Loucy (cell line): ENCODE measurements at regions not wholly inside any gene's neighbourhood (a gene's known extent, or its start where the extent isn't known, plus 50 kb on each side); places are given as distances from the start of the nearest gene placed in this dataset.
A peak's percentile ranks its signal among the peaks of the same experiment; 100 is the strongest.

Experiments
- H2AFZ ChIP-seq: fragments of 200-600 bp; sonication (generic); 2 replicates; pipeline ENCODE4 v1.6.0; 2016; ENCODE audit warnings: antibody characterized with exemption, mild to moderate bottlenecking, low read length, moderate library complexity
- H3F3A ChIP-seq: fragments of 200-600 bp; 2 replicates; pipeline ENCODE4 v1.6.0; 2016; ENCODE audit warnings: antibody characterized with exemption, low read depth, mild to moderate bottlenecking
- H3K27me3 ChIP-seq: fragments of 200-600 bp; sonication (generic); 2 replicates; pipeline ENCODE4 v1.6.1; 2014; ENCODE audit warnings: low read length, mild to moderate bottlenecking; ENCODE audit not compliant: insufficient read depth, poor library complexity, severe bottlenecking
- H3K36me3 ChIP-seq: fragments of 200-600 bp; sonication (generic); 2 replicates; pipeline ENCODE4 v1.6.1; 2016; ENCODE audit warnings: low read length; ENCODE audit not compliant: insufficient read depth
- H3K4me1 ChIP-seq: fragments of 200-600 bp; sonication (generic); 2 replicates; pipeline ENCODE4 v1.5.1; 2014; ENCODE audit warnings: low read length, mild to moderate bottlenecking; ENCODE audit not compliant: insufficient read depth, poor library complexity, severe bottlenecking
- H3K4me2 ChIP-seq: fragments of 200-600 bp; sonication (generic); 2 replicates; pipeline ENCODE4 v1.6.0; 2014; ENCODE audit warnings: antibody characterized with exemption, low read length, low read depth, mild to moderate bottlenecking; ENCODE audit not compliant: poor library complexity, severe bottlenecking
- H3K4me3 ChIP-seq: fragments of 200-600 bp; sonication (generic); 2 replicates; pipeline ENCODE4 v1.5.1; 2014; ENCODE audit warnings: low read length, mild to moderate bottlenecking, mixed read lengths; ENCODE audit not compliant: poor library complexity, severe bottlenecking
- H3K79me2 ChIP-seq: fragments of 200-600 bp; sonication (generic); 2 replicates; pipeline ENCODE4 v1.6.1; 2014; ENCODE audit warnings: low read length; ENCODE audit not compliant: insufficient read depth
- H3K9ac ChIP-seq: fragments of 200-600 bp; sonication (generic); 2 replicates; pipeline ENCODE4 v1.6.0; 2014; ENCODE audit warnings: mild to moderate bottlenecking, low read depth, low read length, moderate library complexity; ENCODE audit not compliant: poor library complexity, severe bottlenecking
- H3K9me2 ChIP-seq: fragments of 200-600 bp; sonication (generic); replicated peaks from 2 replicates; pipeline ENCODE4 v1.6.1; 2016; ENCODE audit warnings: low read depth, low read length, mixed read lengths
- H3K9me3 ChIP-seq: fragments of 200-600 bp; sonication (generic); 2 replicates; pipeline ENCODE4 v1.6.1; 2014; ENCODE audit warnings: mild to moderate bottlenecking, antibody characterized with exemption, low read length, low read depth; ENCODE audit not compliant: insufficient read depth
- H4K20me1 ChIP-seq: fragments of 200-600 bp; sonication (generic); 2 replicates; pipeline ENCODE4 v1.6.0; 2014; ENCODE audit warnings: antibody characterized with exemption, low read length, mild to moderate bottlenecking; ENCODE audit not compliant: insufficient read depth, poor library complexity, severe bottlenecking
- EZH2phosphoT487 ChIP-seq: fragments of 200-600 bp; IDR thresholded peaks from 2 replicates; pipeline ENCODE4 v1.6.1; 2018; ENCODE audit warnings: antibody characterized with exemption, mild to moderate bottlenecking, moderate library complexity, borderline replicate concordance
- TF ChIP-seq, protein P1 (sequence below): fragments of 200-600 bp; sonication (generic); conservative IDR thresholded peaks from 2 replicates; pipeline ENCODE4 v1.5.1; 2014; ENCODE audit warnings: mild to moderate bottlenecking, antibody characterized with exemption, low read length

DNA sequence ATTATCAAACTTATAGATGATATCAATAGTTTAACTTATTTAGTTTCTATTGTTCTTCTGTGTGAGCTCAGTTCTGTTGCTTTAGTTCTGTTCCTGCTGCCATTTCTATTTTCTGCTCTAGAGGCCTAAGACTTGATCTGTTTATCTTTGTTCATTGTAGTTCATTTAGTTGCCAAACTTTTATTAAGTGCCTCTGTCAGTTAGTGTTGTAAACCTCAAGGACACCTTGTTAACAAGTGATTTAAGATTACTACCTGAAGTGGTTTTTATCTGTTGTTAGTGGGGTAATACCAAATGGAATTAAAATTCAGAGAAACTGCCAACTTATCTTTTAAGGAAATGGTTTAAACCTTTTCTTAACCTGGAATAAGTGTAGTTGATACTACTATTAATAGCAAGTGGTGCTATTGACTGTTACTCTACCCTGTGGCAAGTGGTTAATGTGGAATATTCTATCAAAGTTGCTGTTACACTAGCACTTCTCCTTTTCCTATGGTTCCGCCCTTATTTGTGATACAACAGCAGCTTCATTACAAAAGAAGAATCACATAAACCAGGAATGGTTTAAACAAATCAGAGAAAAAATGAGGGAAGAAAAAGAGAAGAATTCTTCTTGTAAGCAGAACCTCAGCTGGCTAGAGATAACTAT is 500.6 kb upstream of the GOLIM4 start:
- H3K4me3 ChIP-seq, result no peak overlapping the region
- no peak overlapping the region for H2AFZ ChIP-seq
- no peaks in the 10 kb centered on the region for H3K27me3 ChIP-seq
- TF ChIP-seq, protein P1, sequence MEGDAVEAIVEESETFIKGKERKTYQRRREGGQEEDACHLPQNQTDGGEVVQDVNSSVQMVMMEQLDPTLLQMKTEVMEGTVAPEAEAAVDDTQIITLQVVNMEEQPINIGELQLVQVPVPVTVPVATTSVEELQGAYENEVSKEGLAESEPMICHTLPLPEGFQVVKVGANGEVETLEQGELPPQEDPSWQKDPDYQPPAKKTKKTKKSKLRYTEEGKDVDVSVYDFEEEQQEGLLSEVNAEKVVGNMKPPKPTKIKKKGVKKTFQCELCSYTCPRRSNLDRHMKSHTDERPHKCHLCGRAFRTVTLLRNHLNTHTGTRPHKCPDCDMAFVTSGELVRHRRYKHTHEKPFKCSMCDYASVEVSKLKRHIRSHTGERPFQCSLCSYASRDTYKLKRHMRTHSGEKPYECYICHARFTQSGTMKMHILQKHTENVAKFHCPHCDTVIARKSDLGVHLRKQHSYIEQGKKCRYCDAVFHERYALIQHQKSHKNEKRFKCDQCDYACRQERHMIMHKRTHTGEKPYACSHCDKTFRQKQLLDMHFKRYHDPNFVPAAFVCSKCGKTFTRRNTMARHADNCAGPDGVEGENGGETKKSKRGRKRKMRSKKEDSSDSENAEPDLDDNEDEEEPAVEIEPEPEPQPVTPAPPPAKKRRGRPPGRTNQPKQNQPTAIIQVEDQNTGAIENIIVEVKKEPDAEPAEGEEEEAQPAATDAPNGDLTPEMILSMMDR, result no peak
- no peak for TF ChIP-seq EZH2phosphoT487
- no peak overlapping the region for H3K9ac ChIP-seq
- H3K9me3 ChIP-seq, result no peaks in the 10 kb centered on the region
- no peaks in the 10 kb centered on the region for H3K36me3 ChIP-seq
- H4K20me1 ChIP-seq, result no peaks in the 10 kb centered on the region
- H3F3A ChIP-seq, result no peaks in the 10 kb centered on the region
- no peaks in the 10 kb centered on the region for H3K4me1 ChIP-seq
- H3K4me2 ChIP-seq, result no peak overlapping the region
- no peaks in the 10 kb centered on the region for H3K79me2 ChIP-seq
- no peaks in the 10 kb centered on the region for H3K9me2 ChIP-seq

GRCh38 chr3:168591587-168591986 is 495.9 kb upstream of the GOLIM4 start:
- no peaks in the 10 kb centered on the region for H3K9me2 ChIP-seq
- H4K20me1 ChIP-seq, result no peaks in the 10 kb centered on the region
- no peak overlapping the region for H3K9ac ChIP-seq
- H3K79me2 ChIP-seq, result no peaks in the 10 kb centered on the region
- H3K27me3 ChIP-seq, result no peaks in the 10 kb centered on the region
- H3K4me2 ChIP-seq, result no peak overlapping the region
- H2AFZ ChIP-seq, result no peak overlapping the region
- no peaks in the 10 kb centered on the region for H3F3A ChIP-seq
- no peaks in the 10 kb centered on the region for H3K9me3 ChIP-seq
- no peaks in the 10 kb centered on the region for H3K36me3 ChIP-seq
- H3K4me1 ChIP-seq, result no peaks in the 10 kb centered on the region
- H3K4me3 ChIP-seq, result no peak overlapping the region
- no peak for TF ChIP-seq EZH2phosphoT487
- TF ChIP-seq, protein P1, result no peak

DNA sequence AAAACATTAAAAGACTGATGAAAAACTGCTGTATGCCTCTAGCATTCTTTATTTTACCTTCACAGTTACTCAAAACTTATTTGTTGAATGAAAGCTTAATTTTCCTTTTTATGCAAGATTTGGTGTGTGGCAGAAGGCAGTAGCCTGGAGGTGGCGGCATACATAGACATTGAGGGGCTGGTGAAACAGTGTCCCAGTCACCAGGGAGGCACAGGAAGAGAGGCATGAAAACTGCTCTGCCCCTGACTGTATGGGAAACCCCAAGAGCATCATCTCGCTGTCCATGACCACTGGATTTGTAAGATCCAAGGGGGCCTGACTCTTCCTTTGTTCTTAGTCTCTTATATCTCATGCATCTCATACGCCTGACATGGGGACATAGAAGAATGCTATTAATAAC is 493.7 kb upstream of the GOLIM4 start:
- Histone ChIP-seq H3K9me2 (no peaks in the 10 kb centered on the region), H3K36me3 (no peaks in the 10 kb centered on the region), H2AFZ (no peak overlapping the region), H3K79me2 (no peaks in the 10 kb centered on the region), H3K4me1 (peaks cover 6% of the 10 kb centered on the region), H3F3A (no peaks in the 10 kb centered on the region), H3K9ac (no peak overlapping the region), H3K9me3 (no peaks in the 10 kb centered on the region), H3K4me3 (no peak overlapping the region), H4K20me1 (no peaks in the 10 kb centered on the region), H3K27me3 (no peaks in the 10 kb centered on the region), H3K4me2 (no peak overlapping the region)
- TF ChIP-seq, protein P1, result 0 out of 2 replicates have a peak, but pooled peaks have one; percentile 11
- no peak for TF ChIP-seq EZH2phosphoT487
